K562 (cell line): ENCODE measurements at regions not wholly inside any gene's neighbourhood (a gene's known extent, or its start where the extent isn't known, plus 50 kb on each side); places are given as distances from the start of the nearest gene placed in this dataset.

Experiments used
- ATAC-seq: fragments of 200-7000 bp; cut with Tn5 transposase; 3 replicates; pipeline ENCODE4 v1.9.1; 2020; ENCODE audit warnings: moderate library complexity
- BruUV-seq: library from RNA; stranded (reverse); fragments of 400-500 nt; replicated peaks from 2 replicates; lab custom pipeline; 2021; lab: Mats Ljungman, UMichigan
- CTCF ChIA-PET: fragments of 300-600 bp; formaldehyde crosslinking; extraction: SDS; loops from one replicate; lab custom pipeline; 2021; ENCODE audit warnings: low intra/inter-chr PET ratio; lab: Yijun Ruan, JAX
- POLR2A ChIA-PET: fragments of 300-600, 350-650 bp; sonication (Branson Sonifier 250); formaldehyde crosslinking; extraction: SDS; loops from one replicate; lab custom pipeline; 2021; ENCODE audit warnings: antibody characterized with exemption, inconsistent platforms; lab: Yijun Ruan, JAX
- DNase-seq, 4 experiments: peaks; one replicate each; pipeline versions ENCODE4 v3.0.0 to v3.0.0-alpha.2; 2011 to 2018; ENCODE audit warnings: low spot score in 3 of 4, mixed read lengths in 3 of 4; ENCODE audit errors: extremely low read depth in 1 of 4
- FAIRE-seq: peaks from 2 replicates; lab custom pipeline; 2011; peaks lifted over from hg19 to GRCh38; lab: Jason Lieb, UNC
- H2AFZ ChIP-seq: 2 replicates; pipeline ENCODE4 v1.6.0; 2011; ENCODE audit warnings: low read depth, low read length, control low read depth, inconsistent platforms
- H3K27ac ChIP-seq: fragments of 200-600 bp; 3 replicates; pipeline ENCODE4 v1.8.0; 2011; ENCODE audit warnings: low read depth, mild to moderate bottlenecking, control low read depth, inconsistent platforms, low read length, moderate library complexity, mixed read lengths; ENCODE audit errors: extremely low read depth
- H3K27me3 ChIP-seq, 2 experiments: fragments of 300-600 bp in 1 of 2; 2 replicates in 1 of 2; 3 replicates in 1 of 2; pipeline versions ENCODE4 v1.6.0 to v1.8.0; 2011; ENCODE audit warnings: inconsistent platforms in 2 of 2, low read length in 2 of 2, mild to moderate bottlenecking in 1 of 2, mixed read lengths in 1 of 2, moderate library complexity in 1 of 2; ENCODE audit not compliant: control insufficient read depth in 2 of 2, insufficient read depth in 2 of 2
- H3K36me3 ChIP-seq: fragments of 300-600 bp; 3 replicates; pipeline ENCODE4 v1.8.0; 2011; ENCODE audit warnings: mild to moderate bottlenecking, low read length, inconsistent platforms; ENCODE audit not compliant: control insufficient read depth, insufficient read depth
- H3K4me1 ChIP-seq, 2 experiments: fragments of 200-600 bp in 1 of 2; replicated peaks in 1 of 2; 2 replicates in 1 of 2; 3 replicates in 1 of 2; pipeline versions ENCODE4 v1.5.1 to v1.8.0; 2011; ENCODE audit warnings: inconsistent platforms in 2 of 2, low read length in 2 of 2, mild to moderate bottlenecking in 1 of 2, mixed read lengths in 1 of 2, moderate library complexity in 1 of 2; ENCODE audit not compliant: control insufficient read depth in 2 of 2, insufficient read depth in 2 of 2
- H3K4me2 ChIP-seq: 2 replicates; pipeline ENCODE4 v1.6.1; 2011; ENCODE audit warnings: low read length, control low read depth, inconsistent platforms, mixed read lengths; ENCODE audit not compliant: insufficient read depth
- H3K4me3 ChIP-seq: fragments of 200-600 bp; sonication (generic), shearing (Covaris generic); 2 replicates; pipeline ENCODE4 v1.5.1; 2016; ENCODE audit warnings: control low read depth, inconsistent platforms
- H3K79me2 ChIP-seq: fragments of 200-600 bp; 3 replicates; pipeline ENCODE4 v1.8.0; 2011; ENCODE audit warnings: low read length, inconsistent platforms; ENCODE audit not compliant: control insufficient read depth, insufficient read depth
- H3K9ac ChIP-seq, 2 experiments: 2 replicates each; pipeline versions ENCODE4 v1.6.0 to v1.6.1; 2011; ENCODE audit warnings: low read depth in 2 of 2, low read length in 2 of 2, control low read depth in 1 of 2, inconsistent platforms in 1 of 2, mild to moderate bottlenecking in 1 of 2, mixed read lengths in 1 of 2; ENCODE audit not compliant: insufficient read depth in 1 of 2
- H3K9me1 ChIP-seq: one replicate; pipeline ENCODE4 v1.6.0; 2011; ENCODE audit warnings: inconsistent platforms, mild to moderate bottlenecking, low read length, moderate library complexity; ENCODE audit not compliant: control insufficient read depth, insufficient read depth
- H3K9me3 ChIP-seq: replicated peaks from 2 replicates; pipeline ENCODE4 v1.5.1; 2011; ENCODE audit warnings: low read depth, low read length, inconsistent platforms; ENCODE audit not compliant: control insufficient read depth, insufficient read depth
- H4K20me1 ChIP-seq: replicated peaks from 2 replicates; pipeline ENCODE4 v1.6.1; 2011; ENCODE audit warnings: low read length, inconsistent platforms, mixed read lengths; ENCODE audit not compliant: control insufficient read depth, insufficient read depth
- ARID2 ChIP-seq: fragments of 450-650 bp; IDR thresholded peaks from 2 replicates; pipeline ENCODE4 v1.6.1; 2017; ENCODE audit warnings: antibody characterized with exemption, mild to moderate bottlenecking
- ESRRA ChIP-seq: fragments of 450-650 bp; IDR thresholded peaks from 2 replicates; pipeline ENCODE4 v1.6.1; 2014; ENCODE audit warnings: low read depth, mild to moderate bottlenecking, moderate library complexity, borderline replicate concordance
- GABPA ChIP-seq: fragments of 200-800 bp; sonication (Bioruptor generic); conservative IDR thresholded peaks from 2 replicates; pipeline ENCODE4 v1.6.1; 2016; ENCODE audit warnings: low read depth, missing genetic modification characterization, missing compliant biosample characterization
- NR2C2 ChIP-seq, 2 experiments: fragments of 200-800 bp in 1 of 2; sonication (Bioruptor generic) in 1 of 2; sonication (generic) in 1 of 2; formaldehyde crosslinking in 1 of 2; IDR thresholded peaks; 2 replicates each; pipeline versions ENCODE4 v1.6.1 to v1.8.0; 2016 to 2022; ENCODE audit warnings: mild to moderate bottlenecking in 1 of 2, missing compliant biosample characterization in 1 of 2, missing genetic modification characterization in 1 of 2, missing genetic modification reagents in 1 of 2
- PHB2 ChIP-seq: fragments of 450-650 bp; IDR thresholded peaks from 2 replicates; pipeline ENCODE4 v1.6.1; 2017; ENCODE audit warnings: low read depth
- RHOXF2B ChIP-seq: fragments of 250-450 bp; sonication (Bioruptor Pico); conservative IDR thresholded peaks from 2 replicates; pipeline ENCODE4 v1.5.1; 2021
- SMARCA5 ChIP-seq: fragments of 450-650 bp; IDR thresholded peaks from 2 replicates; pipeline ENCODE4 v1.6.1; 2016
- TFE3 ChIP-seq: fragments of 450-650 bp; formaldehyde crosslinking; IDR thresholded peaks from 2 replicates; pipeline ENCODE4 v1.4.0; 2020; ENCODE audit warnings: mild to moderate bottlenecking, mixed read lengths
- YY1 ChIP-seq, 3 experiments: IDR thresholded peaks; 2 replicates each; pipeline ENCODE4 v1.6.1; 2011; ENCODE audit warnings: low read length in 2 of 3, mild to moderate bottlenecking in 2 of 3, moderate library complexity in 2 of 3, borderline replicate concordance in 1 of 3, control low read depth in 1 of 3, low read depth in 1 of 3; ENCODE audit not compliant: insufficient read depth in 3 of 3, insufficient replicate concordance in 2 of 3, control insufficient read depth in 1 of 3, insufficient read length in 1 of 3; ENCODE audit errors: extremely low read depth in 1 of 3
- ZNF695 ChIP-seq: fragments of 450-650 bp; formaldehyde crosslinking; IDR thresholded peaks from 2 replicates; pipeline ENCODE4 v1.4.0; 2020; ENCODE audit warnings: mild to moderate bottlenecking, moderate library complexity
- WGBS: fragments of 100-300 bp; shearing (Covaris generic); methylation state at CpG from one replicate; pipeline ENCODE4 v1.1.6; 2016; ENCODE audit warnings: low coverage, mixed read lengths; ENCODE audit not compliant: insufficient coverage; ENCODE audit errors: missing lambda C conversion rate; 5-methylcytosine and 5-hydroxymethylcytosine counted together
- in situ Hi-C: fragments of 300-500 bp; cut with MboI; formaldehyde crosslinking; loops from 4 replicates; pipeline ENCODE4 v1.15.0; 2018; ENCODE audit warnings: inconsistent platforms, mixed read lengths
- intact Hi-C: fragments of 100-400 bp; cut with micrococcal nuclease; formaldehyde crosslinking; loops from 2 replicates; pipeline ENCODE4 v1.14.2; 2022

DNA sequence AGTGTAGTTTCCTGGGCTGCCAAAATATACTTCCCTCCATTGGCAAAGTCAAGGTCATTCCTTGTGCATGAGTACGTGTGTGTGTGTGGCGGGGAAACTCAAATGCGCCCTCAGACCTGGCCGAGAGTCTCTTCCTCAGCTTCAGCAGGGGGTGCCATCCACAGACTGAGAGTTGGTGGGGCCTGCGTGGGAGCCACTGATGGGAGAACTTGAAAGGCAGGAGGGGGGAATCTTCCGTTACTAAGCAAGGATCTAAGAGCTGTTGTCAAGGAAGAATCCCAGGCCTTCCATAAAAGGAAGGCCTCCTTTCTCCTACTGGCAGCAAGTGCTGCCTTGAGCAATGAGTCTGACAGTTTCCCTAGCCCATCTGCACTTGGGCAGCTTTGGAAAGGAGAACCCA is 274.9 kb downstream of the EMP1 start (continued):
- TF ChIP-seq YY1 (IDR thresholded peaks at IDR 0.05; ENCODE audit: borderline replicate concordance in 1 of 3, control insufficient read depth in 1 of 3, extremely low read depth in 1 of 3, insufficient read depth in 3 of 3, insufficient read length in 1 of 3, insufficient replicate concordance in 2 of 3, low read depth in 1 of 3, low read length in 2 of 3) (no peak), GABPA (tag) (no peak), NR2C2 (CRISPR knock-in tag; IDR thresholded peaks at IDR 0.05) (no peak), NR2C2 (tag; IDR thresholded peaks at IDR 0.05) (no peak), ARID2 (no peak), TFE3 (no peak), RHOXF2B (CRISPR knock-in tag) (no peak), PHB2 (no peak), ZNF695 (CRISPR knock-in tag) (no peak), ESRRA (no peak)

- no peak overlapping the region for H3K9ac ChIP-seq
- H2AFZ ChIP-seq, result no peak overlapping the region
- no peaks in the 10 kb centered on the region for H3K9me1 ChIP-seq
- WGBS, result 1% methylated on average over 6 of the region's 6 CpGs
- BruUV-seq, result no TSS peak
- no peaks in the 10 kb centered on the region for H4K20me1 ChIP-seq
- no peaks in the 10 kb centered on the region for H3K9me3 ChIP-seq
- no peaks in the 10 kb centered on the region for H3K27me3 ChIP-seq
- in situ Hi-C loops (no loop called here), intact Hi-C loops (no loop called here)
- H3K4me2 ChIP-seq, result no peak overlapping the region
- FAIRE-seq, result no peak
- CTCF ChIA-PET, result no interaction called here
- POLR2A ChIA-PET, result interaction anchor here (0.9 kb wide), 1 partner anchor 18 kb away, joined by 4 read pairs; no protein-coding TSS in a partner anchor
- H3K27ac ChIP-seq, result no peak overlapping the region
- no peak for ATAC-seq
- no peak for TF ChIP-seq SMARCA5
- no peaks in the 10 kb centered on the region for H3K4me1 ChIP-seq
- no peaks in the 10 kb centered on the region for H3K79me2 ChIP-seq
- DNase-seq, result no peak
- H3K4me3 ChIP-seq, result no peak overlapping the region
- H3K36me3 ChIP-seq, result no peaks in the 10 kb centered on the region
Observed at GRCh38 chr12:13465635-13466034, 269.1 kb downstream of the EMP1 start.
